CD4-positive, alpha-beta T cell (primary cell): ENCODE measurements at regions not wholly inside any gene's neighbourhood (a gene's known extent, or its start where the extent isn't known, plus 50 kb on each side); places are given as distances from the start of the nearest gene placed in this dataset.

Experiments
- ATAC-seq: fragments of 200-7000 bp; cut with Tn5 transposase; one replicate; pipeline ENCODE4 v1.10.0; 2022; ENCODE audit warnings: mild to moderate bottlenecking; ENCODE audit not compliant: poor library complexity
- CTCF ChIA-PET: fragments of 350-600 bp; sonication (Branson Sonifier 250); formaldehyde crosslinking; loops from one replicate; lab custom pipeline; 2021; ENCODE audit warnings: antibody characterized with exemption, inconsistent platforms; lab: Charles Lee
- POLR2A ChIA-PET: fragments of 350-600 bp; sonication (Branson Sonifier 250); formaldehyde crosslinking; loops from one replicate; lab custom pipeline; 2021; ENCODE audit warnings: antibody characterized with exemption, inconsistent platforms; lab: Charles Lee
- DNase-seq, 14 experiments: peaks; one replicate each; pipeline ENCODE4 v3.0.0-alpha.2; 2013 to 2020; ENCODE audit warnings: mixed read lengths in 2 of 14
- H3K27ac ChIP-seq, 2 donors: one replicate each; pipeline versions ENCODE4 v1.5.1 to v1.7.0; 2013; ENCODE audit warnings: low read length in 2 of 2, low read depth in 1 of 2, mild to moderate bottlenecking in 1 of 2
- H3K27me3 ChIP-seq, 2 experiments: 1 replicate in 1 of 2; 2 replicates in 1 of 2; pipeline versions ENCODE4 v1.6.1 to v1.7.0; 2013; ENCODE audit warnings: low read length in 2 of 2, control low read depth in 1 of 2, mild to moderate bottlenecking in 1 of 2, moderate library complexity in 1 of 2; ENCODE audit not compliant: insufficient read depth in 2 of 2, control insufficient read depth in 1 of 2
- H3K36me3 ChIP-seq: one replicate; pipeline ENCODE4 v1.6.1; 2013; ENCODE audit warnings: low read length, control low read depth; ENCODE audit not compliant: insufficient read depth
- H3K4me1 ChIP-seq: one replicate; pipeline ENCODE4 v1.6.1; 2013; ENCODE audit warnings: low read length, control low read depth; ENCODE audit not compliant: insufficient read depth
- H3K4me3 ChIP-seq: one replicate; pipeline ENCODE4 v1.5.1; 2013; ENCODE audit warnings: mild to moderate bottlenecking, low read length, moderate library complexity
- H3K9me3 ChIP-seq, 2 experiments: 1 replicate in 1 of 2; 2 replicates in 1 of 2; pipeline versions ENCODE4 v1.6.1 to v1.7.0; 2013; ENCODE audit warnings: low read length in 2 of 2, mild to moderate bottlenecking in 2 of 2, control low read depth in 1 of 2, moderate library complexity in 1 of 2; ENCODE audit not compliant: control insufficient read depth in 1 of 2, insufficient read depth in 1 of 2
- H3K27ac Mint-ChIP-seq: one replicate; pipeline ENCODE4 v1.8.0; 2020; ENCODE audit warnings: mixed read lengths
- H3K27me3 Mint-ChIP-seq: one replicate; pipeline ENCODE4 v1.8.0; 2021; ENCODE audit warnings: mixed read lengths
- H3K36me3 Mint-ChIP-seq: one replicate; pipeline ENCODE4 v1.8.0; 2021; ENCODE audit warnings: low read depth, mixed read lengths
- H3K4me1 Mint-ChIP-seq: one replicate; pipeline ENCODE4 v1.8.0; 2021; ENCODE audit warnings: low read depth, mixed read lengths
- H3K4me3 Mint-ChIP-seq: one replicate; pipeline ENCODE4 v1.8.0; 2020; ENCODE audit warnings: mild to moderate bottlenecking, mixed read lengths
- H3K9me3 Mint-ChIP-seq: one replicate; pipeline ENCODE4 v1.8.0; 2020; ENCODE audit warnings: mixed read lengths
- CTCF ChIP-seq: fragments of 200-600 bp; IDR thresholded peaks from one replicate; pipeline ENCODE4 v1.8.0; 2022; ENCODE audit warnings: antibody characterized with exemption, mild to moderate bottlenecking
- intact Hi-C, 2 experiments: fragments of 100-400 bp; cut with DNase I in 1 of 2; cut with micrococcal nuclease in 1 of 2; formaldehyde crosslinking; loops; one replicate each; pipeline versions ENCODE4 v1.15.1 to v1.9.0; 2023 to 2025; cut with DNase I, micrococcal nuclease

- ATAC-seq: no peak
- Histone ChIP-seq H3K36me3 (no peaks in the 10 kb centered on the region), H3K4me3 (no peak overlapping the region), H3K4me1 (no peaks in the 10 kb centered on the region), H3K27ac (no peak overlapping the region), H3K27me3 (no peaks in the 10 kb centered on the region), H3K9me3 (peaks cover 4 to 5% of the 10 kb centered on the region in 2 experiments)
- intact Hi-C loops: no loop called here
- ChIA-PET POLR2A (no interaction called here), CTCF (no interaction called here)
- H3K27ac Mint-ChIP-seq: no peak overlapping the region
- no peak for DNase-seq
- H3K4me3 Mint-ChIP-seq: no peak overlapping the region
- peaks cover 7% of the 10 kb centered on the region for H3K9me3 Mint-ChIP-seq
- no peak for TF ChIP-seq CTCF
- H3K4me1 Mint-ChIP-seq: no peaks in the 10 kb centered on the region
- no peaks in the 10 kb centered on the region for H3K27me3 Mint-ChIP-seq
- no peaks in the 10 kb centered on the region for H3K36me3 Mint-ChIP-seq
Measured at GRCh38 chr4:81997313-81997712, 376.5 kb downstream of the HNRNPD start.

GRCh38 chr4:81990898-81991297, 382.9 kb downstream of the HNRNPD start:
- Mint-ChIP-seq H3K27me3 (peaks cover 6% of the 10 kb centered on the region), H3K27ac (no peak overlapping the region), H3K9me3 (no peaks in the 10 kb centered on the region), H3K4me1 (no peaks in the 10 kb centered on the region), H3K36me3 (no peaks in the 10 kb centered on the region), H3K4me3 (no peak overlapping the region)
- ATAC-seq (no peak), DNase-seq (no peak)
- H3K4me1 ChIP-seq: no peaks in the 10 kb centered on the region
- no peak for TF ChIP-seq CTCF
- H3K9me3 ChIP-seq: no peaks in the 10 kb centered on the region
- H3K27me3 ChIP-seq: peaks cover 0 to 5% of the 10 kb centered on the region in 2 experiments
- CTCF ChIA-PET: no interaction called here
- no peaks in the 10 kb centered on the region for H3K36me3 ChIP-seq
- POLR2A ChIA-PET: no interaction called here
- intact Hi-C loops: no loop called here
- no peak overlapping the region for H3K27ac ChIP-seq
- no peak overlapping the region for H3K4me3 ChIP-seq

- no peak for TF ChIP-seq CTCF
Measured at GRCh38 chr4:81990211-81990610, 383.6 kb downstream of the HNRNPD start.

More at GRCh38 chr4:81990211-81990610, 383.6 kb downstream of the HNRNPD start:
- Histone ChIP-seq H3K27me3 (peaks cover 0 to 5% of the 10 kb centered on the region in 2 experiments), H3K27ac (no peak overlapping the region), H3K9me3 (no peaks in the 10 kb centered on the region), H3K36me3 (no peaks in the 10 kb centered on the region), H3K4me3 (no peak overlapping the region), H3K4me1 (no peaks in the 10 kb centered on the region)
- Mint-ChIP-seq H3K9me3 (no peaks in the 10 kb centered on the region), H3K4me3 (no peak overlapping the region), H3K27ac (no peak overlapping the region), H3K36me3 (no peaks in the 10 kb centered on the region), H3K27me3 (peaks cover 6% of the 10 kb centered on the region), H3K4me1 (no peaks in the 10 kb centered on the region)
- intact Hi-C loops: no loop called here
- DNase-seq: no peak
- ChIA-PET CTCF (no interaction called here), POLR2A (no interaction called here)
- no peak for ATAC-seq
